NCI-H187 (cell line): ENCODE measurements at regions not wholly inside any gene's neighbourhood (a gene's known extent, or its start where the extent isn't known, plus 50 kb on each side); places are given as distances from the start of the nearest gene placed in this dataset.

ENCODE experiments used
- DNase-seq, 2 experiments: peaks; one replicate each; lab custom pipeline; 2025; lab: John Stamatoyannopoulos, UW

DNA sequence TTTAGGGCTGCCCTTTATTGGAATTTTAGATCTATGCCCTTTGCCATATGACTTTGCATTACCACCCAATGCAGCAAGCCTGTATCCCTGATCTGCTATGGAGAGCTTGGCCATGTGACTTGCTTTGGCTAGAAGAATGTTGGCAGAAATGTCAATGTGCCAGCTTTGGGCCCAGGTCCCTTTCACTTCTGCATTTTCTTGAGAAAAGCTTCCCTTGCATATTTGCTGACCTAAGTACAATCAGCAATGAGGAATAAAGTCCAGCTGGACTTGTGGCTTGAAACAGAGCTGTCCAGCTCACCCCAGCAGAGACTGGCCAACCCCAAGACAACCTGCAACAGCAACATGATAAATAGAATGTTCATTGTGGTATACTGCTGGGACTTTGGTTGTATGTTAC lies 135.9 kb downstream of the PAH start:
- DNase-seq, result no peak

DNA sequence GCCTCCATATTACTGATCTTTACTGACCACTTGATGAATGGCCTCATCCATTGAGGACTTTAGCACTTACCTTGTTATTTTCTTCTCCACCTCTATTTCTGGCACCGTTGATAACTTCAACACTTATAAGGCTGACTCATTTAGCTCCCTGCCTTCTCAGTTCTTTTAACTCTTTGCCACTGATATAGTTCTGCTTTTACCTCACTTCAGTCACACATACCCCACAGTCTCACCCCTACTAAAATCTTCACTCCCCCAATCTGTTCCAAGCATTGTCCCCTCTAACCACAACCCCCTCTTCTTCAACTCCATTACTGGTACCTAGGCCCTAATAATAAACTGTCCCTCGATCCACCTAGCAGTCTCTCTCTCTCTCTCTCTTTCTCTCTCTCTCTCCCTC lies 141.0 kb downstream of the PAH start:
- no peak for DNase-seq

DNA sequence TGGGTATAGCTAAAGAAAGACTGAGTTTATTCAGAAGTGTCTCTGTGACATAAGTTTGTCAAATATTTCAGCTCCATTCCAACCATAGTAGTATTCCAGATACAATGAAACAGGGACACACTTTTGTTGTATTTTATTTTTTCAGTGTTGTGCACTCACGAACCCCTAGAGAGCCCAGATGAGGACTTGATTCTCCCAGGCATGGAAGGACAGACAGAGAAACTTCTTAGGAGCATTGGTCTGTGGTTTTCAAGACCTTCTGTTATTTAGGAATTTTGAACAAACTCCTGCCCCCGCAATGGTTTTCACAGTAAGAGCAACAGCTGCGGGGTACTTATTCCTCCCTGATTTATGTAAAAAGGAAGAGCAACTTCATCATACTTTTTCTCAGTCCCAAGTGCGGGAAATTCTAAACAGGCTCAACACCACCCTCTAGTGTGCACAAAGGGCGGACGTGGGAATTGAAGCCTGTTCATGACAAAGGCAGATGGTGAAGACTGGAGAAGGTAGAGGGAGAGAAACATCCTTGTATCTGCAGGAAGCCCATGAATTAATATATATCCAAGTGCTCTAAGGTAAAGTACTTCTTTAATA lies 147.6 kb downstream of the PAH start:
- DNase-seq, result peak; percentile 8 to 25

DNA sequence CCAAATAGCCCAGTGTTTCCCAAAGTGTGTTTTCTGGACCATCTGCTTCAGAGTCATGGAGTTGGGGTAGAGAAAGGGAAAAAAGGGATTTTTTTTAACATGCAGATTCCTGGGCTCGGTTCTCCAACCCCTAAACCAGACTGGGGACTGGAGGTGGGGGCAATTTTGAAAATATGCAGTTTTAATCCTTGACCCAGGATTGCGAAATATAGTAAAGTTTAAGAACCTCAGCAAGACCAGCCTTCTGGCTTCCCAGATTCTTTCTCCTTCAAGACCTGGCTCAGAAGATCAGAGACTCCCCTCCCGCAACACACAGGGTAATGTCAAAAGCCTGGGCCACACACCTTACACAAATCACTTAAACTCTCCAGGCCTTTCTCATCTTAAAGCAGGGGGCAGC lies 150.1 kb downstream of the PAH start:
- no peak for DNase-seq

DNA sequence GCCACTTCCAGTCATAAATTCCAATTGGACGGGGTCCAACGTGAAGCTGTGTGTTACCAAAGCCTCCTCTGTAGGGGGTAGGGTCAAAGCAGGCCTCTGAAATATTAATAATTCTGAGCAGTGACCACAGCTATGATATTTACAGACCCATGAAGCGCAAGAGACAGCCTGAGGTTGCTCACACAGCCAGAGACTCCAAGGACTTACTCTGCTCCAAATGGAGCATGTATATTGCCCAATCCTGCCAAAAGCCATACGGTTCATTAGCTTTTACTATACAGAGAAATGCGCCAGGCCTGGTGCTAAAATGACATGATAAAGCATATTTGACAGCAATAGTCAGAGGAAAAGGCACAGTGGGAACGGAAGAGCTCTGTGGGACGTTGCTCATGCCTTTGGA lies 151.3 kb downstream of the PAH start:
- no peak for DNase-seq

DNA sequence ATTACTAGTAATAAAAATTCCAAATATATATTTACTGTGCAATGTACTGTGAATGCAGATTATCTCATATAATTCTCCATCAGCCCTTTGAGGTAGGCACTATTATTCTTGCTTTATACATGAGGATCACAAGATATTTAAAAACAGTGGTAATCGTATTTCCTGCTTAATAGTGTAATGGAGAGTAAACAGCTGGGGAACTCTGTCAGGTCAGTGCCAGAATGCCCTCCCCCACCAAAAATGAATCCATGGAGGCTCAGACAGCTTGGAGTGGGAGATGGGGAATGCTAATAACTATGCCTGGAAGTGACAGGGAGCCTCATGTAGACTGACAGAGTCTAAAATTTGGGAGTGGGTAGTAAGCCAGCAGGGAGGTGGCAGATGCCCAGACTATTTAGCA lies 153.6 kb downstream of the PAH start:
- no peak for DNase-seq

DNA sequence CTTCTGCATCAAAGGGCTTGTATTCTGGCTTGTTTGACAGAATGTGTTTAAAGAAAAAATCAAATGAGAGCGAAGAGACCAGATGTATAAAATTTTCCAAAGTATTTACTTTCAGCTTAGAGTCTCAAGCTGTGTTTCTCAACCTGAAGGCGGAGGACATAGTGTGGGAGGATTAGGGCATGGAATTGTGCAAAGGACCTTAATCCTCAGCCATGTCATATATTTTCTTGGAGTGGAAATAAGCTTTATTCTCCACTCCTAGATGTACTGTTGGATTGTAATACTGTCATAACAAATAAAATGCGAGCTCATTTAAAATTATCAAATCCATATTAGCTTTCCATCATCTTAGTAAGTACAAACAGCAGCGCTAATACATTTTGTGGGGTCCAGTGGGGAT lies 154.0 kb downstream of the PAH start:
- DNase-seq, result no peak

DNA sequence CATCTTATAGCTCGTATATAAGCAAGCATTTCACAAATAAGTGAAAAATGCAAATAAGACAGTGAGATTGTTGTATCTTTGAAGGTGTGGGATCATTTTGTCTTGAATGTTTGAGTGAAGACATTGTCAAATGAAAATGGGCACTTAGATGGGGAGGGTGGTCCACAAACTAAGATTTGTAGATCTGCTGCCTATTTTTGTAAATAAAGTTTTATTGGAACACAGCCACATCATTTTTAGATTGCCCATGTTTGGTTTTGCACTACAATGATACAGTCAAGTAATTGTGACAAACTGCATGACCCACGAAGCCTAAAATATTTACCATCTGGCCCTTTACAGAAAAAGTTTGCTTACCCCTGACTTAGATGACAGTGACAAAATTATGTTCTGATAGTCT lies 156.7 kb downstream of the PAH start:
- no peak for DNase-seq

DNA sequence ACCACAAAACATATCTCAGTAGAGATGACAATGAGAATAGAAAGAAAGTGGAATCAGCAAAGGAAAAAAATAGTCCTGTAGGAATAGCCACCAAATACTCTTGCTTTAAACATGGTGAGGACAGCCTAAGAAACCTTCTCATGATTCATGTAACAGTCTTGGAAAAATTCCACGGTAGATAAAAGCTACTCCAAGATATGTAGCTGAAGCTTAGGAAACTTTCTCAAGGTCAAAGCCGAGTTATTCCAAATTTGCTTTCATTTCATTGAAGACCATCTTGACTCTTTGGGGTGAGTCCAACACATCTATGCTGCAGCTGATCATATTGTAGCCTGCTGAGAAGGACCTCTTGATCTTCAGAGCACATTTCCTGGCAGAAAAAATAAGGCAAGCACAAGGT lies 157.6 kb downstream of the PAH start:
- no peak for DNase-seq

DNA sequence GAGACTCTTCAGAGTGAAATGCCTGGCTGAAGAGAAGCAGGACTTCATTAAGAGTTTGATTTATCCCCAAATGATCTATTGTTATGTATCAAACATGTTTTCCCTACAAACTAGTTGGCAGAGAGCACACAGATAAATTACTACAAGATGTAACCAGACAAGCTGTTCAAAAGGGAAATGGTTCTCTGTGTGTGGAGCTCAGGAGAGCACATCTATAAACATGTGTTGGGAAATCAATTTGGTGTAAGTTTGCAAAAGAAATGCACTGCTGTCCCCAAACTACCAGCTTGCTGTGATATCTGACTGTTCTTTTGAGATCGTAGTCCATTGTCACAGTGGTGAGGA lies 159.2 kb downstream of the PAH start:
- no peak for DNase-seq

DNA sequence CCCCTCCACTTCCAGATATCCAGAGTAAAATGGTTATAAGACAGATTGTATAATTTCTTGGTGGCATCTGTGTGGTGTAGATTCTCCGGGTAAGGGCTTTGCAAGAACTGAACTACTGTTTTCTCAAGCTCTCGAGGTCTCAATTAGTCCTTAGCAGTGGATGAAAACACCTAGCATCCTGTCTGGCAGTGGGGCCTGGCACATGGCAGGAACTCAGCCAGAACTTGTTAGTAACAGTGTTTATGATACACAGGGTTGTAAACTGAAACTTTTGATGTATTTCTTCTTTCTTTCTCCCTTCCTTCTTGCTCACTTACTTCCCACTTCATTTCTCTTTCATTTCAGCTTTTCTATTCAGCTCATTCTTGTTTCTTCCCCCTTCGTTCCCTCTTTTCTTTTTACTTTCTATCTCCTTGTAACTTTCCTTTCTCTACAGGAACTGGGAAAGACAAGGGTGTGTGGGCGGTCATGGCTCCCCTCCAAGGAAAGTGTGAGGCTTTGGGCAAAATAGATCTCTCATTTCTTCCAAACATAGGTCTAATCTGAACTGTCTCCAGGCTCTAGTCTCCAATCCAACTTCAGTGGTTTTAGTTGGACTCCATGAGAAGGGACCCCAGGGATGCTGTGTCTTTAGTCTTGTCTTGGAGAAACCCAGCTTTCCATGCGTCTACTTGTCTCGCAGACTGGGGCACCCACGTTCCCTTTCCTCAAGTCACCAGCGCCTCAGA lies 159.7 kb downstream of the PAH start:
- DNase-seq, result no peak

DNA sequence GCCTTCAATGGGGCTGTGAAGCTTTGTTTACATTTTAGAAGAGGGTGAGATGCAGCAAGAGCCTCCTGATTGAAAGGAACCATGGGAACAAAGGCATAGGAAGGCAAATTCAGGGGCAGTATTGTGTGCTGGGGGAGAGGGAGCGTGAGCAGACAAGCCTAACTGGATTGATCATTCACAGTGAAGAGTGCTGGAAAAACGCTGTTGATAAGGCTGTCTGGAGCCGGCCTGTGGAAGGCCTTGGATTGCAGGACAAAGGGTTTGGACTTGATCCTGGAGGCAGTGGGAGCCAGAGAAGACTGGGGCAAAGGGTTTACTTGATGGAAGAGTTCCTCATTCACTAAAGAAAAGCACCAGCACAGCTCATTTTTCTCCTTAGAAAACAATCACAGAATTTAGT lies 160.5 kb downstream of the PAH start:
- no peak for DNase-seq

DNA sequence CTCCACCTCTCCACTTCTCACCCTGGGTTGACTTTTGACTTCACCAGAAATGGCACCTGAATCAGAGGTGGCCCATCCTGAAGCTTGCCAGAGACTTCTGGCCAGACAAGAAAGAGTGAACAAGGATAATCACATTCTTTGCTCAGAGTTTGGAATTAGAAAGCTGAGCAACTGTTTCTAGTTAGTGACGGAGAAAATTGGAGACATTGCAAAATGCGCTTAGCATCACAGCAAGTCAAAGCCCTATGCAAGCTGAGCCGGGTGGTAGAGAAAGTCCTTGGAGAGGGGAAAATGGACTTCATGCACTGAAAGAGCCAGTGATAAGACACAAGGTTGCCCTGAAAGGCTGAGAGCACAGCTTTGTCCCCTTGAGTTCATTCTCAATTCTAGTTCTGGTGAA lies 161.8 kb downstream of the PAH start:
- no peak for DNase-seq

DNA sequence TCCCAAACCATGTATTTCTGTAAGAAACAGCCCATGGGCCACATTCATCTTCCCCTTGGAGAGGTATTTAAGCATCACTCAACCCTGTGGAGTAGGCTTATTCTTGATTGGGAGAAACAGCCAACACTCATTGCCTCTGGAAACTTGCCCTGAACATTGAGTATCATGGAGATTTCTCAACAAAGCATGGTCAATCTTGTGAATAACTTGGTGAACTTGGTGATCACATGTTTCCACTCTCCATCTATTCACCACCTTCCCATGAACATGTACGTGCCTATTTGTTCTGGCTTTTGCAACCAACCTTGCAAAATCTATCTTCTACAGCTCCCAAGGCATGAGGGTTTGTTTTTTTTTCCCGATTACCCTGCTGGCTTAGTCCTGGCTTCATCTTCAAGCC lies 163.2 kb downstream of the PAH start:
- DNase-seq, result no peak

DNA sequence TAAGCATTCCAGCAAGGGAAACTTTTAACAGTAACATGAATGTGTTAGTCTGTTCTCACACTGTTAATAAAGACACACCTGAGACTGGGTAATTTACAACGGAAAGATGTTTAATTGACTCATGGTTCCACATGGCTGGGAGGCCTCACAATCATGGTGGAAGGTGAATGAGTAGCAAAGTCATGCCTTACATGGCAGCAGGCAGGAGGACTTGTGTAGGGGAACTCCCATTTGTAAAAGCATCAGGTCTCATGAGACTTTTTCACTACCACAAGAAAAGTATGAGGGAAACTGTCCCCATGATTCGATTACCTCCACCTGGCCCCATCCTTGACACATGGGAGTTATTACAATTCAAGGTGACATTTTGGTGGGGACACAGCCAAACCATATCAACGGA lies 168.3 kb downstream of the PAH start:
- no peak for DNase-seq

DNA sequence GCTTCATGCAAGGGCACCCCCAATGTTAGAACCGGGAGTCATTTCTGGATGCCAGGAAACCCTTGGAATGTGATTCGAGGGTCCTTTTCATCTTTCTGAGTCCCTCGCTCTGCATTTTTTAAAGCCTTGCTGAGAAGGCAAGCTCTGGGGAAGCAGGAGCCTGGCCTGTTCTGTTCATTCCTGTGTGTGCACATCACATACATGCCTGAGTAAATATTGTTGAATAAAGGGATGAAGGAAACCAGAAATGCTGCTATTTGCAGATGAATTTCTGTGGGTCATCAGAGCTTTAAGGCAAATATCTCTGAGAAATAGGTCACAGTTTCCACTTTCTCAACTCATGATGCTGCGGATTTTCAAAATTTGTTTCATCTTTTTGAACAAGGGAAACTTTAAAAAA lies 170.1 kb downstream of the PAH start:
- DNase-seq, result no peak

DNA sequence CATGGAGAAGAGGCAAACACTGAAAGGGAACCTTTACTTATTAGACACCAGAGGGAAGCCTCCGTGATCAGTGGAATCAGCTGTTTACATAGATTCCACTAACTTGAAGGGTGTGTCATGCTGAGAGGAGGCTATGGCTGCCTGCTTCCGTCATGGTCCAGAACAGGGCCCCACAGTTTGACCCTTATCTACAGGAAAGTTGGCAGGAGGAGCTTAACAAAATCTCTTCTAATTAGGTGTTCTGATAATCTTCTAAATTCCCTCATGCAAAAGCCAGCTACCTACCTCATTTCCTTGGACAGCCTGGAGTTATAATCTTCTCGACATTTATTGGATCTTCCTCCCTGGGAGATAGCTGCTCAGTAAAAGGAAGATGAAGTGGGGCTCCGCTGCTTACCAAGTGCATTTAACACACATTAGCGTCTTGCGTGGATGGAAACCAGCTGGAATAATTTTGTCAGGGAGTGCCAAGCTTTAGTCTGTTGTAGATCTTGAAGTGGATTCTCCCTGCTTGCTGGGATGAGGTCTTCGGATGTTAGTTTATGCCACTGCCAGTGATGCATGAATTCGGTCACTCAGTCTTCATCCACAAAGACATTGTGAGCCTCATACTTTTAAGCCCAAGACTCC lies 171.0 kb downstream of the PAH start:
- DNase-seq, result no peak

DNA sequence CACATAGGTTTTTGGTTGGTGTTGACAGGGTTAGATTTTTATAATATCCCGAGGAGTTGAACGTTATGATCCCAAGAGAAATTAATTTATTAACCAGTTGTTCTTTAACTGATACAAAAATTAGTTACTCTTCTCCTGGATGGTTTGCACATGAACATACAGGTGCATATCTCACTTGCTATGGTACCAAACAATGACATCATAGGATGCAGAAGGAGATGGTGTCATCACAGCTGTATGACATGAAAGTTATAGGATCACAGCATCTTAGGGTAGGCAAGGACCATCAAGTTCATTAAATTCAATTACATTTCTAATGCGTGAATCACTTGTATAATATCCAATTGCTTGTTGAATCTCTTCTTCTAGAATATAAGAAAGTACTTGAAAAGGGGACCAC lies 175.8 kb downstream of the PAH start:
- no peak for DNase-seq

DNA sequence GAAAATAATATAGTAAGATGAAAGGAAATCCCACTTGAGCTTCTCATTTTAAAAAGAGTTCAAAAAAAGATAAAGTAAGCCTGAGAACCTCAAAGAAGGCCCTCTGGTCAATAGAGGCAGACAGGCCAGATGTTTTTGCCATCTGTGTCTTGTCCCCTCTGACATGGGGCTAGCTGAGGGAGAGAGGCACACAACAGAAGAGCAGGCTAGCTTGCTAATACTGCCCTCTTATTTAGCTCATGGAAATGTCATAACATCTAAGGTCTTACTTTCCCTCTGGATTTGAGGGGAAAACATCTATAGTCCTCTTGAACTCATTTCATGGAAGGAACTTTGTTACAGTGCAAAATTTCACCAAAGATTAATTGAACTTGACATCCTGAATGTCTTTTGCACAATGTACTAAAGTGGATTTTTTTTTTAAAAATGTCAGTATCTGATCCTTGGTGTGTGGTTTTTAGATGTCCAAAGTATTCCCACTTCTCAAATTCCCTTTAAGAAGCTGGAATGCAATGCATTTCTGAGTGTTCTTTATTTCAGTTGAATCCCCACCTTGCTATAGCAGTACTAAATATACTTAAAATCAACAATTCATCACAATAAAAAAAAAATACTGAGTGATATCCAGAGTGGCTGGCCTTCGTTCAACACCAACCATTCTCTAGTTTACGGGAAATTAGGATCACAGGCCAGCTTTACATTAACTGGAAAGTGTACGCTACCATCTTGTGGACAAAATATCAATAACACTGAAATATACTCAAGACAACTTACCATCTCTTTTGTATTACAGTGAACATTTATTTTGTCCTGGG lies 176.7 kb downstream of the PAH start:
- no peak for DNase-seq

DNA sequence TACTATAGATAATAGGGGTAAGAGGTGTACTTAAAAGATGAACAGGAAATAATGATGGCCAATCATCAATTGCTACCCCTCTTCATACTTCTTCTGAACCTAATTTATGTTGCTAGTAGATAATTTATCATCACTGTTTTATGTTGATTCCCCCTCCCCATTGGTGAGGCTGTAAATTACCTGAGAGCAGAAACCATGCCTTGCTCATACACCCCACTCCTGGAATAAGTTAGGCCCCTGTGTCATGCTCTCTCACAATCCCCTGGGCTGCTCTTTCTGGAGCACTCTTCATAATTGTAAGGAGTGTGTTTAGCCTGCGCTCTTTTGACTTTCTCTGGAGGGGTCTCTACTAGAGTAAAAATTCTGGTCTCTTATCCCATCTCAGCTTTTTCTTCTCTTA lies 180.7 kb downstream of the PAH start:
- no peak for DNase-seq

DNA sequence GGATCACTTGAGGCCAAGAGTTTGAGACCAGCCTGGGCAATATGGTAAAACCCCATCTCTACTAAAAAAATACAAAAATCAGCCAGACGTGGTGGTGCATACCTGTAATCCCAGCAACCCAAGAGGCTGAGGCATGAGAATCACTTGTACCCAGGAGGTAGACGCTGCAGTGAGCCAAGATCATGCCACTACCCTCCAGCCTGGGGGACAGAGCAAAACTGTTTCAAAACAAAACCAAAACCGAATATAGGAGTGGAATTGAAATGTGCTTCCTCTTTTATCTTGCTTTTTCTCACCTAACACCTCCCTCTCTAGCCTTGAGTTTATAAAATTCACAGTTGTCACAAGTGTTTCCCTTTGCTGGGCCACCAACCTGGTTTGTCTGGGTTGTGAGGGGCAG lies 181.9 kb downstream of the PAH start:
- no peak for DNase-seq

DNA sequence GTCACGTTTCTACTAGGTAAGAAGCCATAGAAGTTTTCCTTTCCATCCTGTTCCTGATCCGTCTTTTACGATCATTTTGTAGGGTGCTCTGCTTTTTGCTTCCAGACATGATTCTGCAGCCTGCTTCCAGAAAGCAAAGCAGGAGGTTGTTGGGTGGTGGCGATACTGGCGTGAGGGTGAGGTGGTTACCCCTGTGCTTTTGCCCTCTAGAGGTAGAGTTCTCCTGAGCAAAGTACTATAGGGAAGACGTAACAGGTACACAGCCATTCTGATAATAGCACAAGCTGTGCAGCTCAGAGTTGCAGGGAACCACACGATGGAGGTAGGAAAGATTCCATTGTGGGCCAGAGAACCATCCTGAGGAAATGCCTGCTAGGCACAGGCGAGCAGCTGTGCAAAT lies 186.0 kb downstream of the PAH start:
- DNase-seq, result no peak
